ENCODE measurements at regions not wholly inside any gene's neighbourhood (a gene's known extent, or its start where the extent isn't known, plus 50 kb on each side); places are given as distances from the start of the nearest gene placed in this dataset.
"Not testable (repeated sequence)": the region's sequence is repeated elsewhere in the genome, so short reads cannot be mapped to it uniquely, and the experiment has no call there.

- DNase-seq = no peak
Observed at GRCh38 chr12:28776913-28777422, 372.1 kb upstream of the FAR2 start.

GRCh38 chr12:28777603-28778365 is 371.3 kb upstream of the FAR2 start:
- no peak for DNase-seq

GRCh38 chr12:28780096-28780495 is 369.0 kb upstream of the FAR2 start:
- DNase-seq = no peak

- no peak for DNase-seq
Observed at GRCh38 chr12:28780960-28781359, 368.1 kb upstream of the FAR2 start.

- DNase-seq = no peak
Observed at GRCh38 chr12:28781671-28782652, 367.1 kb upstream of the FAR2 start.

- DNase-seq = no peak
Observed at GRCh38 chr12:28782812-28783211, 366.3 kb upstream of the FAR2 start.

- no peak for DNase-seq
Observed at GRCh38 chr12:28787151-28787550, 361.9 kb upstream of the FAR2 start.

- not testable (repeated sequence) for DNase-seq
Observed at GRCh38 chr12:28788256-28788655, 360.8 kb upstream of the FAR2 start.

- no peak for DNase-seq
Observed at GRCh38 chr12:28793581-28794151, 355.4 kb upstream of the FAR2 start.

- no peak for DNase-seq
Observed at GRCh38 chr12:28794211-28794610, 354.9 kb upstream of the FAR2 start.

GRCh38 chr12:28794786-28795185 is 354.3 kb upstream of the FAR2 start:
- DNase-seq = no peak

GRCh38 chr12:28795311-28795710 is 353.8 kb upstream of the FAR2 start:
- no peak for DNase-seq

- DNase-seq = no peak
Observed at GRCh38 chr12:28799348-28799747, 349.7 kb upstream of the FAR2 start.

GRCh38 chr12:28800129-28800528 is 348.9 kb upstream of the FAR2 start:
- DNase-seq = no peak

- DNase-seq = no peak
Observed at GRCh38 chr12:28802706-28803438, 346.2 kb upstream of the FAR2 start.

GRCh38 chr12:28807535-28807934 is 341.5 kb upstream of the FAR2 start:
- no peak for DNase-seq

GRCh38 chr12:28811457-28811856 is 337.6 kb upstream of the FAR2 start:
- DNase-seq = no peak

- no peak for DNase-seq
Observed at GRCh38 chr12:28814246-28814645, 334.8 kb upstream of the FAR2 start.

GRCh38 chr12:28817524-28817923 is 331.6 kb upstream of the FAR2 start:
- no peak for DNase-seq

- no peak for DNase-seq
Observed at GRCh38 chr12:28824193-28824846, 324.8 kb upstream of the FAR2 start.

GRCh38 chr12:28824849-28825248 is 324.2 kb upstream of the FAR2 start:
- DNase-seq = no peak

GRCh38 chr12:28826766-28827165 is 322.3 kb upstream of the FAR2 start:
- DNase-seq = no peak

Measured in activated T-cell treated with anti-CD3 and anti-CD28 coated beads, Interleukin-2, amount 50 U/mL, for 48 hours (primary cell).